ENCODE measurements at regions not wholly inside any gene's neighbourhood (a gene's known extent, or its start where the extent isn't known, plus 50 kb on each side); places are given as distances from the start of the nearest gene placed in this dataset.

- no peak for ATAC-seq
- CTCF ChIA-PET = no interaction called here
- no peak overlapping the region for H3K4me2 ChIP-seq (ENCODE audit: low read length)
Observed at GRCh38 chrX:13257223-13258051, 62.4 kb downstream of the ATXN3L start.

GRCh38 chrX:13256603-13257002 lies 63.2 kb downstream of the ATXN3L start:
- H3K4me2 ChIP-seq (ENCODE audit: low read length) = no peak overlapping the region
- H3K27ac ChIP-seq (ENCODE audit: low read length) = no peak overlapping the region
- TF ChIP-seq EZH2 (IDR thresholded peaks at IDR 0.05; ENCODE audit: low read length, unreplicated experiment) = no peak
- no peak for TF ChIP-seq CTCF (conservative IDR thresholded peaks at IDR 0.05; ENCODE audit: low read depth, low read length)
- TF ChIP-seq EZH2phosphoT487 (IDR thresholded peaks at IDR 0.05; ENCODE audit: borderline replicate concordance, low read length) = no peak
- no peak for DNase-seq
- H3K4me1 ChIP-seq (ENCODE audit: insufficient read depth, low read length) = no peaks in the 10 kb centered on the region
- H3K27me3 ChIP-seq (ENCODE audit: low read length) = no peaks in the 10 kb centered on the region
- H4K20me1 ChIP-seq (ENCODE audit: low read length) = no peaks in the 10 kb centered on the region
- no peaks in the 10 kb centered on the region for H3F3A ChIP-seq (ENCODE audit: low read length, unreplicated experiment)
- no peaks in the 10 kb centered on the region for H3K79me2 ChIP-seq (ENCODE audit: low read length)
- POLR2A ChIA-PET (ENCODE audit: unreplicated experiment) = no interaction called here
- no peak overlapping the region for H2AFZ ChIP-seq (ENCODE audit: low read length)
- CTCF ChIA-PET = no interaction called here
- no peaks in the 10 kb centered on the region for H3K36me3 ChIP-seq (ENCODE audit: low read depth, low read length)
- no peak overlapping the region for H3K9ac ChIP-seq (ENCODE audit: low read length)
- no TSS peak for BruUV-seq (replicated peaks)
- ATAC-seq = no peak
- H3K9me2 ChIP-seq (replicated peaks; ENCODE audit: low read length) = no peaks in the 10 kb centered on the region
- no peak overlapping the region for H3K4me3 ChIP-seq (ENCODE audit: low read length)
- intact Hi-C loops (cut with micrococcal nuclease) = no loop called here
- H3K9me3 ChIP-seq (ENCODE audit: low read length) = no peaks in the 10 kb centered on the region

More at GRCh38 chrX:13257223-13258051, 62.4 kb downstream of the ATXN3L start:
- no peaks in the 10 kb centered on the region for H3K79me2 ChIP-seq (ENCODE audit: low read length)
- H3K9me2 ChIP-seq (replicated peaks; ENCODE audit: low read length) = no peaks in the 10 kb centered on the region
- no peak for DNase-seq
- H3K9me3 ChIP-seq (ENCODE audit: low read length) = no peaks in the 10 kb centered on the region
- H3K36me3 ChIP-seq (ENCODE audit: low read depth, low read length) = no peaks in the 10 kb centered on the region
- no peaks in the 10 kb centered on the region for H3K27me3 ChIP-seq (ENCODE audit: low read length)
- no peak for TF ChIP-seq CTCF (conservative IDR thresholded peaks at IDR 0.05; ENCODE audit: low read depth, low read length)
- TF ChIP-seq EZH2 (IDR thresholded peaks at IDR 0.05; ENCODE audit: low read length, unreplicated experiment) = no peak
- no peak for TF ChIP-seq EZH2phosphoT487 (IDR thresholded peaks at IDR 0.05; ENCODE audit: borderline replicate concordance, low read length)
- no peak overlapping the region for H3K27ac ChIP-seq (ENCODE audit: low read length)
- no peak overlapping the region for H2AFZ ChIP-seq (ENCODE audit: low read length)
- no peak overlapping the region for H3K9ac ChIP-seq (ENCODE audit: low read length)
- intact Hi-C loops (cut with micrococcal nuclease) = no loop called here
- no TSS peak for BruUV-seq (replicated peaks)
- H3F3A ChIP-seq (ENCODE audit: low read length, unreplicated experiment) = no peaks in the 10 kb centered on the region
- POLR2A ChIA-PET (ENCODE audit: unreplicated experiment) = no interaction called here
- H3K4me1 ChIP-seq (ENCODE audit: insufficient read depth, low read length) = no peaks in the 10 kb centered on the region
- no peaks in the 10 kb centered on the region for H4K20me1 ChIP-seq (ENCODE audit: low read length)
- no peak overlapping the region for H3K4me3 ChIP-seq (ENCODE audit: low read length)

- Histone ChIP-seq H3K27me3 (ENCODE audit: low read length) (no peaks in the 10 kb centered on the region), H3K4me1 (ENCODE audit: insufficient read depth, low read length) (no peaks in the 10 kb centered on the region), H3K27ac (ENCODE audit: low read length) (no peak overlapping the region), H3K36me3 (ENCODE audit: low read depth, low read length) (no peaks in the 10 kb centered on the region), H3K9me2 (replicated peaks; ENCODE audit: low read length) (no peaks in the 10 kb centered on the region), H4K20me1 (ENCODE audit: low read length) (no peaks in the 10 kb centered on the region), H3K4me3 (ENCODE audit: low read length) (no peak overlapping the region), H2AFZ (ENCODE audit: low read length) (no peak overlapping the region), H3K9me3 (ENCODE audit: low read length) (no peaks in the 10 kb centered on the region), H3K79me2 (ENCODE audit: low read length) (no peaks in the 10 kb centered on the region), H3K9ac (ENCODE audit: low read length) (no peak overlapping the region), H3K4me2 (ENCODE audit: low read length) (no peak overlapping the region), H3F3A (ENCODE audit: low read length, unreplicated experiment) (no peaks in the 10 kb centered on the region)
- ChIA-PET CTCF (no interaction called here), POLR2A (ENCODE audit: unreplicated experiment) (interaction anchor here (0.6 kb wide), 1 partner anchor 93 kb away, joined by 8 read pairs; no protein-coding TSS in a partner anchor)
- TF ChIP-seq CTCF (conservative IDR thresholded peaks at IDR 0.05; ENCODE audit: low read depth, low read length) (no peak), EZH2phosphoT487 (IDR thresholded peaks at IDR 0.05; ENCODE audit: borderline replicate concordance, low read length) (no peak), EZH2 (IDR thresholded peaks at IDR 0.05; ENCODE audit: low read length, unreplicated experiment) (no peak)
- no TSS peak for BruUV-seq (replicated peaks)
- ATAC-seq = no peak
- no peak for DNase-seq
- intact Hi-C loops (cut with micrococcal nuclease) = no loop called here
Observed at GRCh38 chrX:13254870-13255269, 65.0 kb downstream of the ATXN3L start.

Measured in PC-3 (cell line).